OCI-LY3 (cell line): ENCODE measurements at regions not wholly inside any gene's neighbourhood (a gene's known extent, or its start where the extent isn't known, plus 50 kb on each side); places are given as distances from the start of the nearest gene placed in this dataset.

Experiments used
- EZH2phosphoT487 ChIP-seq: fragments of 200-600 bp; shearing (Covaris generic); IDR thresholded peaks from 2 replicates; pipeline ENCODE4 v1.6.1; 2018; ENCODE audit warnings: antibody characterized with exemption, mixed run types, low read depth
- TF ChIP-seq, protein P1 (sequence below): fragments of 200-600, 300-600 bp; sonication (generic); IDR thresholded peaks from 2 replicates; pipeline ENCODE4 v1.5.1; 2014; ENCODE audit warnings: antibody characterized with exemption, low read length, low read depth

DNA sequence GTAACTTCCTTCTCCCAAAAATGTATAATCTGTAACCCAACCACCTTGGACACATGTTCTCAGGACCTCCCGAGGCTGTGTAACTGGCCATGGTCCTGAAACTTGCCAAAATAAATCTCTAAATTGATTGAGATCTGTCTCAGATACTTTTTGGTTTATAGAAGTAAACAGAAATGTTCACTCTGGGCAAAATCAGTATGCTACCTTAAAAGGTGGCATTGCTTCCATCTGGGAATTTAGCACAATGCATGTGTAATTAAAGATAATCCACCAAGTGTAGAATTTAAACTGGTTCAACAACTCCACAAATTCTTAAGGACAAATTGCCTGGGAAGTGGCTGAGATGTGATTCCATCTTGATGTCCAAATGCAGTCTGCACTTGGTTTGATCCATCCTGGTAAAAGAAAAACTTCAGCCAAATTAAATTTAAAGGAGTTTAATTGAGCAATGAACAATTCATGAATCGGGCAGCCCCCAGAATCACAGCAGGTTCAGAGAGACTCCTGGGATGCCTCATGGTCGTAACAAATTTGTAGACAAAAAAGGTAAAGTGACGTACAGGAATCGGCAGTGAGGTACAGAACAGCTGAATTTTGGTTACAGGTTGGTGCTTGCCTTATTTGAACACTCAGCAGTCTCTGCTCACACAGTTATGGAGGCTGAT, 102.6 kb upstream of the PFKP start:
- TF ChIP-seq, protein P1, sequence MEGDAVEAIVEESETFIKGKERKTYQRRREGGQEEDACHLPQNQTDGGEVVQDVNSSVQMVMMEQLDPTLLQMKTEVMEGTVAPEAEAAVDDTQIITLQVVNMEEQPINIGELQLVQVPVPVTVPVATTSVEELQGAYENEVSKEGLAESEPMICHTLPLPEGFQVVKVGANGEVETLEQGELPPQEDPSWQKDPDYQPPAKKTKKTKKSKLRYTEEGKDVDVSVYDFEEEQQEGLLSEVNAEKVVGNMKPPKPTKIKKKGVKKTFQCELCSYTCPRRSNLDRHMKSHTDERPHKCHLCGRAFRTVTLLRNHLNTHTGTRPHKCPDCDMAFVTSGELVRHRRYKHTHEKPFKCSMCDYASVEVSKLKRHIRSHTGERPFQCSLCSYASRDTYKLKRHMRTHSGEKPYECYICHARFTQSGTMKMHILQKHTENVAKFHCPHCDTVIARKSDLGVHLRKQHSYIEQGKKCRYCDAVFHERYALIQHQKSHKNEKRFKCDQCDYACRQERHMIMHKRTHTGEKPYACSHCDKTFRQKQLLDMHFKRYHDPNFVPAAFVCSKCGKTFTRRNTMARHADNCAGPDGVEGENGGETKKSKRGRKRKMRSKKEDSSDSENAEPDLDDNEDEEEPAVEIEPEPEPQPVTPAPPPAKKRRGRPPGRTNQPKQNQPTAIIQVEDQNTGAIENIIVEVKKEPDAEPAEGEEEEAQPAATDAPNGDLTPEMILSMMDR: no peak
- TF ChIP-seq EZH2phosphoT487: no peak
